KOPT-K1 (cell line): ENCODE measurements at regions not wholly inside any gene's neighbourhood (a gene's known extent, or its start where the extent isn't known, plus 50 kb on each side); places are given as distances from the start of the nearest gene placed in this dataset.

Source experiments
- H3K27ac ChIP-seq: fragments of 200-600 bp; sonication (generic); 2 replicates; pipeline ENCODE4 v1.5.1; 2016; ENCODE audit warnings: antibody characterized with exemption, mild to moderate bottlenecking, low read depth, low read length; ENCODE audit not compliant: poor library complexity, severe bottlenecking
- H3K36me3 ChIP-seq: fragments of 200-600 bp; sonication (generic); 2 replicates; pipeline ENCODE4 v1.5.1; 2017; ENCODE audit warnings: antibody characterized with exemption, mild to moderate bottlenecking, low read length, moderate library complexity; ENCODE audit not compliant: insufficient read depth
- H3K9me3 ChIP-seq: fragments of 200-600 bp; sonication (generic); 2 replicates; pipeline ENCODE4 v1.5.1; 2017; ENCODE audit warnings: antibody characterized with exemption, low read length, mild to moderate bottlenecking; ENCODE audit not compliant: insufficient read depth, poor library complexity, severe bottlenecking

GRCh38 chr16:73796241-73796640, 500.4 kb upstream of the PSMD7 start:
- no peaks in the 10 kb centered on the region for H3K36me3 ChIP-seq
- H3K27ac ChIP-seq: no peak overlapping the region
- no peaks in the 10 kb centered on the region for H3K9me3 ChIP-seq

- Histone ChIP-seq H3K9me3 (no peaks in the 10 kb centered on the region), H3K36me3 (no peaks in the 10 kb centered on the region), H3K27ac (no peak overlapping the region)
Measured at GRCh38 chr16:73794994-73795393, 501.6 kb upstream of the PSMD7 start.

GRCh38 chr16:73793871-73794437, 502.7 kb upstream of the PSMD7 start:
- Histone ChIP-seq H3K36me3 (no peaks in the 10 kb centered on the region), H3K27ac (no peak overlapping the region), H3K9me3 (no peaks in the 10 kb centered on the region)

GRCh38 chr16:73793260-73793659, 503.4 kb upstream of the PSMD7 start:
- Histone ChIP-seq H3K36me3 (no peaks in the 10 kb centered on the region), H3K9me3 (no peaks in the 10 kb centered on the region), H3K27ac (no peak overlapping the region)

- no peaks in the 10 kb centered on the region for H3K36me3 ChIP-seq
- no peak overlapping the region for H3K27ac ChIP-seq
- H3K9me3 ChIP-seq: no peaks in the 10 kb centered on the region
Measured at GRCh38 chr16:73792199-73793020, 504.2 kb upstream of the PSMD7 start.

GRCh38 chr16:73781297-73781696, 515.3 kb upstream of the PSMD7 start:
- no peaks in the 10 kb centered on the region for H3K36me3 ChIP-seq
- H3K9me3 ChIP-seq: no peaks in the 10 kb centered on the region
- H3K27ac ChIP-seq: no peak overlapping the region

- Histone ChIP-seq H3K9me3 (no peaks in the 10 kb centered on the region), H3K36me3 (no peaks in the 10 kb centered on the region), H3K27ac (no peak overlapping the region)
Measured at GRCh38 chr16:73778887-73779286, 517.7 kb upstream of the PSMD7 start.

- no peak overlapping the region for H3K27ac ChIP-seq
- H3K9me3 ChIP-seq: no peaks in the 10 kb centered on the region
- H3K36me3 ChIP-seq: no peaks in the 10 kb centered on the region
Measured at GRCh38 chr16:73775841-73776388, 520.7 kb upstream of the PSMD7 start.

GRCh38 chr16:73771196-73772064, 525.2 kb upstream of the PSMD7 start:
- Histone ChIP-seq H3K9me3 (no peaks in the 10 kb centered on the region), H3K27ac (no peak overlapping the region), H3K36me3 (no peaks in the 10 kb centered on the region)

GRCh38 chr16:73768786-73769203, 527.8 kb upstream of the PSMD7 start:
- no peaks in the 10 kb centered on the region for H3K9me3 ChIP-seq
- no peaks in the 10 kb centered on the region for H3K36me3 ChIP-seq
- no peak overlapping the region for H3K27ac ChIP-seq

- H3K9me3 ChIP-seq: no peaks in the 10 kb centered on the region
- H3K27ac ChIP-seq: no peak overlapping the region
- no peaks in the 10 kb centered on the region for H3K36me3 ChIP-seq
Measured at GRCh38 chr16:73764321-73764720, 532.3 kb upstream of the PSMD7 start.

- Histone ChIP-seq H3K36me3 (no peaks in the 10 kb centered on the region), H3K27ac (no peak overlapping the region), H3K9me3 (no peaks in the 10 kb centered on the region)
Measured at GRCh38 chr16:73756289-73757178, 540.1 kb upstream of the PSMD7 start.

- Histone ChIP-seq H3K27ac (no peak overlapping the region), H3K9me3 (no peaks in the 10 kb centered on the region), H3K36me3 (no peaks in the 10 kb centered on the region)
Measured at GRCh38 chr16:73753931-73754330, 542.7 kb upstream of the PSMD7 start.

GRCh38 chr16:73750639-73751038, 546.0 kb upstream of the PSMD7 start:
- no peaks in the 10 kb centered on the region for H3K36me3 ChIP-seq
- no peak overlapping the region for H3K27ac ChIP-seq
- no peaks in the 10 kb centered on the region for H3K9me3 ChIP-seq
